ENCODE measurements at regions not wholly inside any gene's neighbourhood (a gene's known extent, or its start where the extent isn't known, plus 50 kb on each side); places are given as distances from the start of the nearest gene placed in this dataset.

GRCh38 chr1:165050246-165050645 is 306.3 kb downstream of the LMX1A start:
- CTCF ChIA-PET, result no interaction called here
- Histone ChIP-seq H3K4me2 (ENCODE audit: insufficient read depth, low read length) (no peak overlapping the region), H3K4me3 (replicated peaks in 1 of 3; ENCODE audit: insufficient read depth in 1 of 3, low read depth in 1 of 3, low read length in 3 of 3) (no peak overlapping the region), H3K79me2 (ENCODE audit: control insufficient read depth, insufficient read depth, low read length) (no peaks in the 10 kb centered on the region), H3K27me3 (ENCODE audit: control insufficient read depth in 2 of 2, insufficient read depth in 2 of 2, low read length in 2 of 2) (no peaks in the 10 kb centered on the region), H3K9ac (replicated peaks; ENCODE audit: extremely low read depth, insufficient read depth, low read length) (no peak overlapping the region), H4K20me1 (replicated peaks; ENCODE audit: control insufficient read depth, extremely low read depth, insufficient read depth, low read length) (no peaks in the 10 kb centered on the region), H3K36me3 (ENCODE audit: control insufficient read depth in 2 of 2, extremely low read depth in 1 of 2, insufficient read depth in 2 of 2, low read length in 2 of 2) (no peaks in the 10 kb centered on the region), H3K27ac (ENCODE audit: insufficient read depth, low read depth, low read length) (no peak overlapping the region), H3K9me1 (replicated peaks; ENCODE audit: control insufficient read depth, extremely low read depth, insufficient read depth, low read length) (no peaks in the 10 kb centered on the region), H3K9me3 (replicated peaks; ENCODE audit: control insufficient read depth, insufficient read depth, low read length) (no peaks in the 10 kb centered on the region), H3K4me1 (ENCODE audit: control insufficient read depth, extremely low read depth, insufficient read depth, low read length) (no peaks in the 10 kb centered on the region), H2AFZ (ENCODE audit: low read depth, low read length) (no peak overlapping the region)
- dilution Hi-C loops (cut with MboI; ENCODE audit: extremely low pct_ligation_motif_present, low sequenced_read_pairs) (no loop called here), intact Hi-C loops (cut with micrococcal nuclease) (no loop called here)
- FAIRE-seq (no peak), DNase-seq (ENCODE audit: low read depth, low spot score) (no peak)
- TF ChIP-seq POLR2A (IDR thresholded peaks at IDR 0.05; ENCODE audit: low read depth, low read length) (no peak), POLR2AphosphoS5 (IDR thresholded peaks at IDR 0.05; ENCODE audit: insufficient read depth, low read depth, low read length) (no peak)
- no TSS peak for BruUV-seq (replicated peaks)
- POLR2A ChIA-PET, result no interaction called here

GRCh38 chr1:165047994-165048393 is 308.5 kb downstream of the LMX1A start:
- ChIA-PET POLR2A (no interaction called here), CTCF (no interaction called here)
- Histone ChIP-seq H3K9me3 (replicated peaks; ENCODE audit: control insufficient read depth, insufficient read depth, low read length) (no peaks in the 10 kb centered on the region), H4K20me1 (replicated peaks; ENCODE audit: control insufficient read depth, extremely low read depth, insufficient read depth, low read length) (no peaks in the 10 kb centered on the region), H3K36me3 (ENCODE audit: control insufficient read depth in 2 of 2, extremely low read depth in 1 of 2, insufficient read depth in 2 of 2, low read length in 2 of 2) (no peaks in the 10 kb centered on the region), H3K27ac (ENCODE audit: insufficient read depth, low read depth, low read length) (no peak overlapping the region), H3K27me3 (ENCODE audit: control insufficient read depth in 2 of 2, insufficient read depth in 2 of 2, low read length in 2 of 2) (no peaks in the 10 kb centered on the region), H2AFZ (ENCODE audit: low read depth, low read length) (no peak overlapping the region), H3K4me2 (ENCODE audit: insufficient read depth, low read length) (no peak overlapping the region), H3K9me1 (replicated peaks; ENCODE audit: control insufficient read depth, extremely low read depth, insufficient read depth, low read length) (no peaks in the 10 kb centered on the region), H3K79me2 (ENCODE audit: control insufficient read depth, insufficient read depth, low read length) (no peaks in the 10 kb centered on the region), H3K9ac (replicated peaks; ENCODE audit: extremely low read depth, insufficient read depth, low read length) (no peak overlapping the region), H3K4me1 (ENCODE audit: control insufficient read depth, extremely low read depth, insufficient read depth, low read length) (no peaks in the 10 kb centered on the region), H3K4me3 (replicated peaks in 1 of 3; ENCODE audit: insufficient read depth in 1 of 3, low read depth in 1 of 3, low read length in 3 of 3) (no peak overlapping the region)
- intact Hi-C loops (cut with micrococcal nuclease), result no loop called here
- dilution Hi-C loops (cut with MboI; ENCODE audit: extremely low pct_ligation_motif_present, low sequenced_read_pairs), result no loop called here
- TF ChIP-seq CTCF (IDR thresholded peaks at IDR 0.05; ENCODE audit: extremely low read depth in 1 of 2, insufficient read depth in 1 of 2, low read depth in 1 of 2, low read length in 2 of 2), result no peak
- no peak for TF ChIP-seq JUN (IDR thresholded peaks at IDR 0.05; ENCODE audit: borderline replicate concordance, insufficient read depth, insufficient read length, low read depth)
- no peak for TF ChIP-seq POLR2AphosphoS5 (IDR thresholded peaks at IDR 0.05; ENCODE audit: insufficient read depth, low read depth, low read length)
- TF ChIP-seq POLR2A (IDR thresholded peaks at IDR 0.05; ENCODE audit: low read depth, low read length), result no peak
- no peak for TF ChIP-seq EZH2 (IDR thresholded peaks at IDR 0.05; ENCODE audit: borderline replicate concordance, low read depth, low read length, severe bottlenecking)
- TF ChIP-seq GATA2 (IDR thresholded peaks at IDR 0.05; ENCODE audit: insufficient read depth, insufficient read length, low read depth, low read length), result no peak
- no peak for TF ChIP-seq MAX (IDR thresholded peaks at IDR 0.05; ENCODE audit: insufficient read depth, insufficient read length)
- TF ChIP-seq FOS (IDR thresholded peaks at IDR 0.05; ENCODE audit: borderline replicate concordance, insufficient read depth, low read length), result no peak
- TF ChIP-seq MYC (IDR thresholded peaks at IDR 0.05; ENCODE audit: low read depth, low read length), result no peak
- FAIRE-seq (no peak), DNase-seq (ENCODE audit: low read depth, low spot score) (no peak)
- BruUV-seq (replicated peaks), result no TSS peak

Measured in endothelial cell of umbilical vein (primary cell).